IMR-90 (cell line): ENCODE measurements at regions not wholly inside any gene's neighbourhood (a gene's known extent, or its start where the extent isn't known, plus 50 kb on each side); places are given as distances from the start of the nearest gene placed in this dataset.

Experiments
- ATAC-seq: fragments of 200-7000 bp; cut with Tn5 transposase; 2 replicates; pipeline ENCODE4 v1.9.1; 2020; ENCODE audit warnings: low read depth, mild to moderate bottlenecking, moderate library complexity
- BruUV-seq: library from RNA; stranded (reverse); fragments of 400-500 nt; replicated peaks from 2 replicates; lab custom pipeline; 2021; lab: Mats Ljungman, UMichigan
- CTCF ChIA-PET: fragments of 300-600 bp; formaldehyde crosslinking; extraction: SDS; loops from one replicate; lab custom pipeline; 2021; ENCODE audit warnings: antibody characterized with exemption; lab: Yijun Ruan, JAX
- POLR2A ChIA-PET: fragments of 300-600 bp; sonication (Branson Sonifier 250); formaldehyde crosslinking; loops from one replicate; lab custom pipeline; 2022; ENCODE audit warnings: antibody characterized with exemption; ENCODE audit not compliant: unreplicated experiment; lab: Charles Lee
- DNase-seq: peaks from one replicate; pipeline ENCODE4 v3.0.0; 2013
- H2AFZ ChIP-seq: replicated peaks from 2 replicates; pipeline ENCODE3; 2013; ENCODE audit warnings: low read length, mild to moderate bottlenecking; ENCODE audit not compliant: poor library complexity
- H2AK5ac ChIP-seq: 2 replicates; pipeline ENCODE4 v1.6.1; 2013; ENCODE audit warnings: low read depth, low read length, inconsistent platforms
- H2AK9ac ChIP-seq: replicated peaks from 2 replicates; pipeline ENCODE3; 2013; ENCODE audit warnings: mild to moderate bottlenecking, low read depth, low read length, moderate library complexity; ENCODE audit not compliant: poor library complexity
- H2BK120ac ChIP-seq: 2 replicates; pipeline ENCODE4 v1.6.1; 2013; ENCODE audit warnings: low read depth, low read length, inconsistent platforms
- H2BK15ac ChIP-seq: 3 replicates; pipeline ENCODE4 v1.6.1; 2013; ENCODE audit warnings: low read depth, low read length, inconsistent platforms
- H2BK20ac ChIP-seq: 2 replicates; pipeline ENCODE4 v1.6.1; 2013; ENCODE audit warnings: low read depth, mild to moderate bottlenecking, inconsistent platforms, low read length, moderate library complexity
- H2BK5ac ChIP-seq: 2 replicates; pipeline ENCODE4 v1.6.1; 2013; ENCODE audit warnings: mild to moderate bottlenecking, low read depth, low read length, inconsistent platforms; ENCODE audit not compliant: poor library complexity, severe bottlenecking
- H3K14ac ChIP-seq: replicated peaks from 2 replicates; pipeline ENCODE4 v1.6.1; 2013; ENCODE audit warnings: low read depth, low read length, inconsistent platforms
- H3K18ac ChIP-seq: 2 replicates; pipeline ENCODE4 v1.6.1; 2013; ENCODE audit warnings: low read depth, low read length, control low read depth
- H3K23ac ChIP-seq: 2 replicates; pipeline ENCODE4 v1.6.1; 2013; ENCODE audit warnings: low read depth, low read length, inconsistent platforms
- H3K27ac ChIP-seq: 2 replicates; pipeline ENCODE4 v1.5.1; 2013; ENCODE audit warnings: mild to moderate bottlenecking, control low read depth, low read length; ENCODE audit not compliant: insufficient read depth
- H3K27me3 ChIP-seq: 2 replicates; pipeline ENCODE4 v1.6.1; 2013; ENCODE audit warnings: low read length; ENCODE audit not compliant: control insufficient read depth, insufficient read depth
- H3K36me3 ChIP-seq: 2 replicates; pipeline ENCODE4 v1.6.1; 2013; ENCODE audit warnings: low read length, mixed read lengths; ENCODE audit not compliant: control insufficient read depth, insufficient read depth
- H3K4ac ChIP-seq: 2 replicates; pipeline ENCODE4 v1.6.1; 2013; ENCODE audit warnings: low read depth, low read length, inconsistent platforms
- H3K4me1 ChIP-seq: 2 replicates; pipeline ENCODE4 v1.6.1; 2013; ENCODE audit warnings: low read length, mixed read lengths; ENCODE audit not compliant: control insufficient read depth, insufficient read depth
- H3K4me2 ChIP-seq: 2 replicates; pipeline ENCODE4 v1.6.1; 2013; ENCODE audit warnings: low read depth, mild to moderate bottlenecking, control low read depth, low read length, moderate library complexity
- H3K4me3 ChIP-seq: 2 replicates; pipeline ENCODE4 v1.5.1; 2013; ENCODE audit warnings: low read depth, mild to moderate bottlenecking, control low read depth, low read length, moderate library complexity; ENCODE audit not compliant: insufficient read depth
- H3K56ac ChIP-seq: 2 replicates; pipeline ENCODE4 v1.6.1; 2013; ENCODE audit warnings: low read length, inconsistent platforms; ENCODE audit not compliant: insufficient read depth; ENCODE audit errors: extremely low read depth
- H3K79me1 ChIP-seq, 2 experiments: 2 replicates each; pipeline ENCODE4 v1.6.1; 2013; ENCODE audit warnings: low read length in 2 of 2, inconsistent platforms in 1 of 2, low read depth in 1 of 2
- H3K9ac ChIP-seq: 2 replicates; pipeline ENCODE4 v1.6.1; 2013; ENCODE audit warnings: low read depth, low read length, control low read depth
- H3K9me1 ChIP-seq: 2 replicates; pipeline ENCODE4 v1.6.1; 2013; ENCODE audit warnings: low read length, inconsistent platforms; ENCODE audit not compliant: insufficient read depth
- H3K9me3 ChIP-seq: 2 replicates; pipeline ENCODE4 v1.6.1; 2013; ENCODE audit warnings: low read length; ENCODE audit not compliant: control insufficient read depth, insufficient read depth
- H4K20me1 ChIP-seq: 2 replicates; pipeline ENCODE4 v1.6.1; 2013; ENCODE audit warnings: low read length, inconsistent platforms; ENCODE audit not compliant: insufficient read depth
- H4K5ac ChIP-seq: 2 replicates; pipeline ENCODE4 v1.6.1; 2013; ENCODE audit warnings: mild to moderate bottlenecking, low read depth, low read length, control low read depth
- H4K8ac ChIP-seq, 2 experiments: 2 replicates each; pipeline ENCODE4 v1.6.1; 2013; ENCODE audit warnings: low read depth in 2 of 2, low read length in 2 of 2, control low read depth in 1 of 2, inconsistent platforms in 1 of 2
- H4K91ac ChIP-seq: 2 replicates; pipeline ENCODE4 v1.6.1; 2013; ENCODE audit warnings: low read depth, low read length, inconsistent platforms; ENCODE audit not compliant: insufficient read depth
- CEBPB ChIP-seq: IDR thresholded peaks from 2 replicates; pipeline ENCODE4 v1.6.1; 2012; ENCODE audit warnings: low read depth, low read length, improper control_type of control experiment
- FOS ChIP-seq: fragments of 150-350 bp; IDR thresholded peaks from 2 replicates; pipeline ENCODE4 v1.6.1; 2016; ENCODE audit warnings: low read depth, low read length
- MAFK ChIP-seq: IDR thresholded peaks from 2 replicates; pipeline ENCODE4 v1.6.1; 2012; ENCODE audit warnings: low read depth, low read length, improper control_type of control experiment
- MAZ ChIP-seq: IDR thresholded peaks from 2 replicates; pipeline ENCODE4 v1.6.1; 2012; ENCODE audit warnings: low read depth, mild to moderate bottlenecking, low read length, improper control_type of control experiment, moderate library complexity, borderline replicate concordance
- MXI1 ChIP-seq: IDR thresholded peaks from 2 replicates; pipeline ENCODE4 v1.6.1; 2012; ENCODE audit warnings: low read depth, mild to moderate bottlenecking, low read length, moderate library complexity, borderline replicate concordance
- POLR2A ChIP-seq: IDR thresholded peaks from 2 replicates; pipeline ENCODE4 v1.6.1; 2012; ENCODE audit warnings: mild to moderate bottlenecking, low read depth, low read length
- RAD21 ChIP-seq: IDR thresholded peaks from 2 replicates; pipeline ENCODE4 v1.6.1; 2012; ENCODE audit warnings: low read length, improper control_type of control experiment
- SMC3 ChIP-seq: fragments of 150-350 bp; IDR thresholded peaks from 2 replicates; pipeline ENCODE4 v1.6.1; 2016; ENCODE audit warnings: low read depth, mild to moderate bottlenecking, antibody characterized with exemption, low read length, moderate library complexity
- WGBS, 2 experiments: methylation state at CpG; one replicate each; pipeline versions ENCODE4 v1.1.5 to v1.1.7; 2013; ENCODE audit warnings: missing lambda C conversion rate in 2 of 2; ENCODE audit not compliant: insufficient read length in 1 of 2; ENCODE audit errors: extremely low coverage in 2 of 2; 5-methylcytosine and 5-hydroxymethylcytosine counted together
- dilution Hi-C: fragments of 300-500 bp; cut with HindIII; formaldehyde crosslinking; loops from one replicate; pipeline ENCODE4 v1.14.3; 2018; ENCODE audit warnings: low sequenced_read_pairs; ENCODE audit not compliant: unreplicated experiment
- in situ Hi-C: fragments of 300-500 bp; cut with MboI; formaldehyde crosslinking; loops from 3 replicates; pipeline ENCODE4 v1.14.3; 2019; ENCODE audit warnings: low sequenced_read_pairs, inconsistent platforms, mixed read lengths
- intact Hi-C: fragments of 100-400 bp; cut with micrococcal nuclease; formaldehyde crosslinking; loops from 2 replicates; pipeline ENCODE4 v1.10.0; 2022
- TF ChIP-seq, protein P1 (sequence below): conservative IDR thresholded peaks from 2 replicates; pipeline ENCODE4 v1.5.1; 2012; ENCODE audit warnings: mild to moderate bottlenecking, low read depth, low read length, improper control_type of control experiment
- TF ChIP-seq, protein P2 (sequence below): fragments of 150-350 bp; IDR thresholded peaks from 2 replicates; pipeline ENCODE4 v1.6.1; 2016; ENCODE audit warnings: low read depth, mild to moderate bottlenecking, low read length, moderate library complexity, borderline replicate concordance
- TF ChIP-seq, protein P3 (sequence below): fragments of 150-350 bp; IDR thresholded peaks from 2 replicates; pipeline ENCODE4 v1.6.1; 2017; ENCODE audit warnings: mild to moderate bottlenecking, antibody characterized with exemption, low read length, low read depth

DNA sequence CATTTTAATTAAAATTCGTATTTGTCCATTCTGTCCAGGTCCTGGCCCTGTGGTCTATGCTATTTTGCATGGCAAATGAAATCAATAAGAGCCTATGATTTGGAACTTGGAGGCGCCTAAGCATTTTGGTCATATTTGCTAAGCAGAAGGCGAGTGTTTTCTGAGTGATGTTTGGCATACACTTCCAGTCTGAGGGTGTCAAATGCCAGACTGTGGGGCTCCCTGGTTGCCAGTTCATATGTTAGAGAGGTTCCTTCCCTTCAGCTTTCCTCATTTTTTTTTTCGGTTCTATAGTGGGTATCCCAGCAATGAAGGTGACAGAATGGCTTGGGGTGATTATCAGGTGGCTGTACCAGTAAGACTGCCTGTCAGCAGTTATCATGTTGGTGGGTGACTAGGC lies 1007.8 kb upstream of the WWC1 start:
- H4K20me1 ChIP-seq: no peaks in the 10 kb centered on the region
- dilution Hi-C loops (no loop called here), intact Hi-C loops (no loop called here), in situ Hi-C loops (no loop called here)
- no peak overlapping the region for H3K27ac ChIP-seq
- H2BK5ac ChIP-seq: no peak overlapping the region
- DNase-seq: no peak
- WGBS, 2 experiments: no CpG with 5 or more reads among the region's 4 CpGs
- H3K18ac ChIP-seq: no peak overlapping the region
- H3K4me1 ChIP-seq: peaks cover 6% of the 10 kb centered on the region
- H2AFZ ChIP-seq: no peak overlapping the region
- H3K79me1 ChIP-seq: no peaks in the 10 kb centered on the region
- no peaks in the 10 kb centered on the region for H3K9me3 ChIP-seq
- TF ChIP-seq SMC3: no peak
- TF ChIP-seq, protein P1, sequence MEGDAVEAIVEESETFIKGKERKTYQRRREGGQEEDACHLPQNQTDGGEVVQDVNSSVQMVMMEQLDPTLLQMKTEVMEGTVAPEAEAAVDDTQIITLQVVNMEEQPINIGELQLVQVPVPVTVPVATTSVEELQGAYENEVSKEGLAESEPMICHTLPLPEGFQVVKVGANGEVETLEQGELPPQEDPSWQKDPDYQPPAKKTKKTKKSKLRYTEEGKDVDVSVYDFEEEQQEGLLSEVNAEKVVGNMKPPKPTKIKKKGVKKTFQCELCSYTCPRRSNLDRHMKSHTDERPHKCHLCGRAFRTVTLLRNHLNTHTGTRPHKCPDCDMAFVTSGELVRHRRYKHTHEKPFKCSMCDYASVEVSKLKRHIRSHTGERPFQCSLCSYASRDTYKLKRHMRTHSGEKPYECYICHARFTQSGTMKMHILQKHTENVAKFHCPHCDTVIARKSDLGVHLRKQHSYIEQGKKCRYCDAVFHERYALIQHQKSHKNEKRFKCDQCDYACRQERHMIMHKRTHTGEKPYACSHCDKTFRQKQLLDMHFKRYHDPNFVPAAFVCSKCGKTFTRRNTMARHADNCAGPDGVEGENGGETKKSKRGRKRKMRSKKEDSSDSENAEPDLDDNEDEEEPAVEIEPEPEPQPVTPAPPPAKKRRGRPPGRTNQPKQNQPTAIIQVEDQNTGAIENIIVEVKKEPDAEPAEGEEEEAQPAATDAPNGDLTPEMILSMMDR: no peak
- TF ChIP-seq MAZ: no peak
- no peak for TF ChIP-seq RAD21
- no peak for TF ChIP-seq MXI1
- TF ChIP-seq, protein P2, sequence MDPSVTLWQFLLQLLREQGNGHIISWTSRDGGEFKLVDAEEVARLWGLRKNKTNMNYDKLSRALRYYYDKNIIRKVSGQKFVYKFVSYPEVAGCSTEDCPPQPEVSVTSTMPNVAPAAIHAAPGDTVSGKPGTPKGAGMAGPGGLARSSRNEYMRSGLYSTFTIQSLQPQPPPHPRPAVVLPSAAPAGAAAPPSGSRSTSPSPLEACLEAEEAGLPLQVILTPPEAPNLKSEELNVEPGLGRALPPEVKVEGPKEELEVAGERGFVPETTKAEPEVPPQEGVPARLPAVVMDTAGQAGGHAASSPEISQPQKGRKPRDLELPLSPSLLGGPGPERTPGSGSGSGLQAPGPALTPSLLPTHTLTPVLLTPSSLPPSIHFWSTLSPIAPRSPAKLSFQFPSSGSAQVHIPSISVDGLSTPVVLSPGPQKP: no peak
- TF ChIP-seq CEBPB: no peak
- TF ChIP-seq, protein P3, sequence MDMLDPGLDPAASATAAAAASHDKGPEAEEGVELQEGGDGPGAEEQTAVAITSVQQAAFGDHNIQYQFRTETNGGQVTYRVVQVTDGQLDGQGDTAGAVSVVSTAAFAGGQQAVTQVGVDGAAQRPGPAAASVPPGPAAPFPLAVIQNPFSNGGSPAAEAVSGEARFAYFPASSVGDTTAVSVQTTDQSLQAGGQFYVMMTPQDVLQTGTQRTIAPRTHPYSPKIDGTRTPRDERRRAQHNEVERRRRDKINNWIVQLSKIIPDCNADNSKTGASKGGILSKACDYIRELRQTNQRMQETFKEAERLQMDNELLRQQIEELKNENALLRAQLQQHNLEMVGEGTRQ: no peak
- no peak for TF ChIP-seq FOS
- no peak for TF ChIP-seq POLR2A
- TF ChIP-seq MAFK: no peak
- no TSS peak for BruUV-seq
- ChIA-PET POLR2A (no interaction called here), CTCF (no interaction called here)
- no peak for ATAC-seq
- H2AK9ac ChIP-seq: no peak overlapping the region
- H4K8ac ChIP-seq: no peak overlapping the region
- no peak overlapping the region for H3K4me3 ChIP-seq
- no peaks in the 10 kb centered on the region for H3K36me3 ChIP-seq
- H2BK20ac ChIP-seq: peak overlapping the region; percentile 34
- H3K9ac ChIP-seq: no peak overlapping the region
- H4K91ac ChIP-seq: no peak overlapping the region
- H3K56ac ChIP-seq: no peak overlapping the region
- no peak overlapping the region for H3K4ac ChIP-seq
- H3K14ac ChIP-seq: no peak overlapping the region
- peaks cover 2% of the 10 kb centered on the region; the same call in 1 of the 2 replicates for H3K27me3 ChIP-seq
- H2BK120ac ChIP-seq: peak overlapping the region; percentile 4; the same call in 1 of the 2 replicates
- no peak overlapping the region for H3K23ac ChIP-seq
- H3K9me1 ChIP-seq: no peaks in the 10 kb centered on the region
- H3K4me2 ChIP-seq: no peak overlapping the region
- no peak overlapping the region for H2AK5ac ChIP-seq
- H2BK15ac ChIP-seq: no peak overlapping the region
- no peak overlapping the region for H4K5ac ChIP-seq
